WI38 (cell line): ENCODE measurements at regions not wholly inside any gene's neighbourhood (a gene's known extent, or its start where the extent isn't known, plus 50 kb on each side); places are given as distances from the start of the nearest gene placed in this dataset.

Source experiments
- H3K4me3 ChIP-seq: 2 replicates; pipeline ENCODE4 v1.5.1; 2011; ENCODE audit warnings: low read depth, mild to moderate bottlenecking, control low read depth, low read length
- CTCF ChIP-seq: IDR thresholded peaks from 2 replicates; pipeline ENCODE4 v1.5.1; 2012; ENCODE audit warnings: low read depth, mild to moderate bottlenecking, control low read depth, low read length

- no peak for TF ChIP-seq CTCF
- H3K4me3 ChIP-seq, result no peak overlapping the region
These were observed 118.7 kb upstream of the ZC3H12C start for GRCh38 chr11:109974523-109974922.

GRCh38 chr11:109978895-109979294 is 114.3 kb upstream of the ZC3H12C start:
- TF ChIP-seq CTCF, result no peak
- no peak overlapping the region for H3K4me3 ChIP-seq

GRCh38 chr11:109981031-109981636 is 112.1 kb upstream of the ZC3H12C start:
- no peak for TF ChIP-seq CTCF
- H3K4me3 ChIP-seq, result no peak overlapping the region

- no peak overlapping the region for H3K4me3 ChIP-seq
- no peak for TF ChIP-seq CTCF
These were observed 109.8 kb upstream of the ZC3H12C start for GRCh38 chr11:109983358-109983757.

- H3K4me3 ChIP-seq, result no peak overlapping the region
These were observed 108.4 kb upstream of the ZC3H12C start for GRCh38 chr11:109984634-109985289.

GRCh38 chr11:109986488-109986887 is 106.7 kb upstream of the ZC3H12C start:
- H3K4me3 ChIP-seq, result no peak overlapping the region
- TF ChIP-seq CTCF, result no peak

More at GRCh38 chr11:109984634-109985289, 108.4 kb upstream of the ZC3H12C start:
- TF ChIP-seq CTCF, result no peak

- no peak for TF ChIP-seq CTCF
- no peak overlapping the region for H3K4me3 ChIP-seq
These were observed 101.4 kb upstream of the ZC3H12C start for GRCh38 chr11:109991835-109992234.
